HCT116 (cell line): ENCODE measurements at regions not wholly inside any gene's neighbourhood (a gene's known extent, or its start where the extent isn't known, plus 50 kb on each side); places are given as distances from the start of the nearest gene placed in this dataset.

Experiments used
- ATAC-seq: fragments of 200-7000 bp; cut with Tn5 transposase; 2 replicates; pipeline ENCODE4 v1.9.1; 2020; ENCODE audit warnings: mild to moderate bottlenecking, moderate library complexity
- BruUV-seq: library from RNA; stranded (reverse); fragments of 400-500 nt; replicated peaks from 2 replicates; lab custom pipeline; 2021; lab: Mats Ljungman, UMichigan
- CTCF ChIA-PET: fragments of 300-600 bp; sonication (Branson Sonifier 250); formaldehyde crosslinking; loops from one replicate; lab custom pipeline; 2021; ENCODE audit warnings: antibody characterized with exemption; lab: Charles Lee
- POLR2A ChIA-PET: fragments of 300-600, 350-600 bp; sonication (Branson Sonifier 250); formaldehyde crosslinking; loops from one replicate; lab custom pipeline; 2021; ENCODE audit warnings: antibody characterized with exemption; lab: Charles Lee
- RAD21 ChIA-PET, 2 experiments: fragments of 300-600 bp; sonication (Branson Sonifier 250); formaldehyde crosslinking; loops; one replicate each; lab custom pipeline; 2023; ENCODE audit warnings: low total read pairs in 2 of 2; ENCODE audit not compliant: uncharacterized antibody in 2 of 2, unreplicated experiment in 2 of 2, low non-redundant PET in 1 of 2; lab: Charles Lee
- DNase-seq: peaks from one replicate; pipeline ENCODE4 v3.0.0-alpha.2; 2010; ENCODE audit warnings: low read depth, low spot score
- H2AFZ ChIP-seq: fragments of 200-600 bp; shearing (Covaris generic), sonication (generic); 2 replicates; pipeline ENCODE4 v1.6.1; 2017; ENCODE audit warnings: low read depth, mixed run types, mixed read lengths, antibody characterized with exemption, low read length; ENCODE audit not compliant: poor library complexity, severe bottlenecking
- H3K27ac ChIP-seq: 2 replicates; pipeline ENCODE4 v1.5.1; 2012; ENCODE audit warnings: low read depth, low read length
- H3K27me3 ChIP-seq: fragments of 200-600 bp; sonication (generic); 2 replicates; pipeline ENCODE4 v1.6.1; 2016; ENCODE audit warnings: mixed run types, low read length, mixed read lengths; ENCODE audit not compliant: insufficient read depth
- H3K36me3 ChIP-seq, 2 experiments: fragments of 200-500 bp in 1 of 2; fragments of 200-600 bp in 1 of 2; sonication (Bioruptor generic) in 1 of 2; sonication (generic) in 1 of 2; 2 replicates each; pipeline versions ENCODE4 v1.5.1 to v1.6.1; 2014 to 2016; ENCODE audit warnings: low read length in 2 of 2, inconsistent platforms in 1 of 2, mixed read lengths in 1 of 2, mixed run types in 1 of 2; ENCODE audit not compliant: insufficient read depth in 2 of 2, control insufficient read depth in 1 of 2
- H3K4me1 ChIP-seq, 2 experiments: fragments of 200-600 bp in 1 of 2; sonication (generic) in 1 of 2; 2 replicates each; pipeline versions ENCODE4 v1.5.1 to v1.6.1; 2012 to 2017; ENCODE audit warnings: low read length in 2 of 2, inconsistent platforms in 1 of 2, mild to moderate bottlenecking in 1 of 2, mixed read lengths in 1 of 2, mixed run types in 1 of 2, moderate library complexity in 1 of 2; ENCODE audit not compliant: insufficient read depth in 2 of 2, control insufficient read depth in 1 of 2
- H3K4me2 ChIP-seq: fragments of 200-600 bp; sonication (generic); 2 replicates; pipeline ENCODE4 v1.6.1; 2017; ENCODE audit warnings: mixed run types, low read length, mixed read lengths
- H3K4me3 ChIP-seq, 2 experiments: fragments of 200-600 bp in 1 of 2; sonication (generic) in 1 of 2; replicated peaks in 1 of 2; 2 replicates each; pipeline ENCODE4 v1.5.1; 2011 to 2016; ENCODE audit warnings: low read length in 2 of 2, control low read depth in 1 of 2, low read depth in 1 of 2, mild to moderate bottlenecking in 1 of 2, mixed read lengths in 1 of 2, mixed run types in 1 of 2
- H3K79me2 ChIP-seq: fragments of 200-600 bp; sonication (generic); 2 replicates; pipeline ENCODE4 v1.6.1; 2017; ENCODE audit warnings: mild to moderate bottlenecking, mixed run types, low read length, moderate library complexity, mixed read lengths; ENCODE audit not compliant: insufficient read depth
- H3K9ac ChIP-seq: fragments of 200-600 bp; sonication (generic); 2 replicates; pipeline ENCODE4 v1.6.1; 2016; ENCODE audit warnings: low read length, mixed read lengths
- H3K9me2 ChIP-seq: fragments of 200-600 bp; sonication (generic), shearing (Covaris generic); 2 replicates; pipeline ENCODE4 v1.6.1; 2017; ENCODE audit warnings: mixed run types, mild to moderate bottlenecking, moderate library complexity; ENCODE audit not compliant: insufficient read depth
- H3K9me3 ChIP-seq, 2 experiments: fragments of 200-500 bp in 1 of 2; fragments of 200-600 bp in 1 of 2; sonication (Bioruptor generic) in 1 of 2; sonication (generic) in 1 of 2; 2 replicates each; pipeline ENCODE4 v1.6.1; 2014 to 2017; ENCODE audit warnings: low read length in 2 of 2, mixed read lengths in 2 of 2, inconsistent platforms in 1 of 2, low read depth in 1 of 2, mild to moderate bottlenecking in 1 of 2, mixed run types in 1 of 2, moderate library complexity in 1 of 2; ENCODE audit not compliant: control insufficient read depth in 1 of 2, insufficient read depth in 1 of 2
- H4K20me1 ChIP-seq: fragments of 200-600 bp; sonication (generic), shearing (Covaris generic); 2 replicates; pipeline ENCODE4 v1.6.1; 2017; ENCODE audit warnings: mixed run types, mild to moderate bottlenecking, moderate library complexity; ENCODE audit not compliant: insufficient read depth
- CBX3 ChIP-seq: IDR thresholded peaks from 2 replicates; pipeline ENCODE4 v1.6.1; 2012; ENCODE audit warnings: low read depth
- CEBPB ChIP-seq: IDR thresholded peaks from 2 replicates; pipeline ENCODE4 v1.6.1; 2012; ENCODE audit warnings: low read depth
- RAD21 ChIP-seq: IDR thresholded peaks from 2 replicates; pipeline ENCODE4 v1.6.1; 2012; ENCODE audit warnings: low read depth, mild to moderate bottlenecking
- SIN3A ChIP-seq: IDR thresholded peaks from 2 replicates; pipeline ENCODE4 v1.6.1; 2012; ENCODE audit warnings: low read depth
- SRF ChIP-seq: IDR thresholded peaks from 2 replicates; pipeline ENCODE4 v1.6.1; 2012; ENCODE audit warnings: low read depth
- ZFX ChIP-seq: fragments of 450-650 bp; IDR thresholded peaks from 2 replicates; pipeline ENCODE4 v1.6.1; 2017
- ZNF274 ChIP-seq: fragments of 200-500 bp; sonication (Bioruptor generic); IDR thresholded peaks from 2 replicates; pipeline ENCODE4 v1.6.1; 2014; ENCODE audit warnings: mild to moderate bottlenecking, low read depth, low read length, inconsistent platforms
- intact Hi-C: fragments of 100-400 bp; cut with micrococcal nuclease; formaldehyde crosslinking; loops from 2 replicates; pipeline ENCODE4 v1.10.0; 2022
- TF ChIP-seq, protein P1 (sequence below): IDR thresholded peaks from 2 replicates; pipeline ENCODE4 v1.6.1; 2012
- TF ChIP-seq, protein P2 (sequence below): IDR thresholded peaks from 2 replicates; pipeline ENCODE4 v1.6.1; 2012

DNA sequence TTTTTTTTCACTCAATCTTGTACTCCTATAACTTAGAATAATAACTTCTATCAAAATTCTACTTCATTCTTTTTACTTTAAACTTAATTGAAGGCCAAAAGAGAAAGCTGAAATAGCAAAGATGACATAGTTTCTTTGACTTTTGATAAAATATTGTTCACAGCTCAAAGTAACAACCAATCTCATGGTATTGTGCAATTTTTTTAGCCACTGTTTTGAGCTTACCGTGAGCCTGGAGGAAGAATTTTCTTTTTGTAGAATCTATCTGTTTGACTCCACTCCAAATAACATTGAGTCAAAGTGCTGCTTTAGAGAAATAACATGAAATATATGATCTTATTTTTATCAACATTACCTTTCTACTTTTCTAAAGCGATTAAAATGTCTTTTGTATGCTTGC is 903.9 kb upstream of the FOXG1 start:
- TF ChIP-seq CEBPB, result no peak
- no peak for TF ChIP-seq ZNF274
- TF ChIP-seq RAD21, result no peak
- TF ChIP-seq SIN3A, result no peak
- TF ChIP-seq, protein P1, sequence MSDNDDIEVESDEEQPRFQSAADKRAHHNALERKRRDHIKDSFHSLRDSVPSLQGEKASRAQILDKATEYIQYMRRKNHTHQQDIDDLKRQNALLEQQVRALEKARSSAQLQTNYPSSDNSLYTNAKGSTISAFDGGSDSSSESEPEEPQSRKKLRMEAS, result no peak
- no peak for TF ChIP-seq SRF
- TF ChIP-seq, protein P2, sequence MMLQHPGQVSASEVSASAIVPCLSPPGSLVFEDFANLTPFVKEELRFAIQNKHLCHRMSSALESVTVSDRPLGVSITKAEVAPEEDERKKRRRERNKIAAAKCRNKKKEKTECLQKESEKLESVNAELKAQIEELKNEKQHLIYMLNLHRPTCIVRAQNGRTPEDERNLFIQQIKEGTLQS, result no peak
- DNase-seq (no peak), ATAC-seq (no peak)
- intact Hi-C loops, result no loop called here
- Histone ChIP-seq H3K4me1 (no peaks in the 10 kb centered on the region), H3K36me3 (no peaks in the 10 kb centered on the region), H3K4me2 (no peak overlapping the region), H3K9ac (no peak overlapping the region), H3K27me3 (no peaks in the 10 kb centered on the region), H3K27ac (no peak overlapping the region), H3K9me2 (no peaks in the 10 kb centered on the region), H2AFZ (no peak overlapping the region), H3K4me3 (no peak overlapping the region), H4K20me1 (no peaks in the 10 kb centered on the region), H3K9me3 (peaks cover 16 to 18% of the 10 kb centered on the region in 2 experiments; a peak in 2 of 4 replicates), H3K79me2 (no peaks in the 10 kb centered on the region)
- POLR2A ChIA-PET, result no interaction called here
- RAD21 ChIA-PET, result no interaction called here
- CTCF ChIA-PET, result no interaction called here
- BruUV-seq, result no TSS peak

DNA sequence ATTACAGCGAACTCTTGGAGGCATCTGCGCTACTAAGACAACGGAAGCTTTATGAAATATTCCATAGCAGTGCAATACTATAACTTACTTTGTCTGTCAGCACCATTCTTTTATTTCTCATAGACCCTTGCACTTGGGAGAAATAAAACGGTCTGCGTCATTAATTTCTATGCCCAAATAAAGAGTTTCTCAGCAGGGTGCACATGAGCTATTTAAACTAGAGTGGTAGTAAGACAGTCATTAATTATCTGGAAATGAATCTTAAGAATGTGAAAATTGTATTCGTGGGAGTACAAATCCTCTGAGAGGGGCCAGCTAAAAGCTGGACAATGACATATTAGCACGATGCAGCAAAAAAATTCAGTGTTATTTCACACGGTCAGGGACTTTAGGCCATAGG is 903.4 kb upstream of the FOXG1 start:
- intact Hi-C loops, result no loop called here
- RAD21 ChIA-PET, result no interaction called here
- H3K27ac ChIP-seq, result no peak overlapping the region
- no peak overlapping the region for H3K9ac ChIP-seq
- no peak for DNase-seq
- peaks cover 18 to 19% of the 10 kb centered on the region in 2 experiments; a peak in 2 of 4 replicates for H3K9me3 ChIP-seq
- BruUV-seq, result no TSS peak
- CTCF ChIA-PET, result no interaction called here
- no peak for ATAC-seq
- H3K9me2 ChIP-seq, result no peaks in the 10 kb centered on the region
- POLR2A ChIA-PET, result no interaction called here
- H3K36me3 ChIP-seq, result no peaks in the 10 kb centered on the region
- H3K27me3 ChIP-seq, result no peaks in the 10 kb centered on the region
- TF ChIP-seq ZFX (no peak), SRF (no peak), CBX3 (no peak)
- TF ChIP-seq, all 23 proteins: peak for 0
- Histone ChIP-seq H3K79me2 (no peaks in the 10 kb centered on the region), H3K4me1 (no peaks in the 10 kb centered on the region), H3K4me2 (no peak overlapping the region), H3K4me3 (no peak overlapping the region), H2AFZ (no peak overlapping the region), H4K20me1 (no peaks in the 10 kb centered on the region)
